ENCODE measurements at regions not wholly inside any gene's neighbourhood (a gene's known extent, or its start where the extent isn't known, plus 50 kb on each side); places are given as distances from the start of the nearest gene placed in this dataset.
"Not testable (repeated sequence)": the region's sequence is repeated elsewhere in the genome, so short reads cannot be mapped to it uniquely, and the experiment has no call there.

GRCh38 chr5:82894716-82895115 lies 182.5 kb downstream of the TMEM167A start:
- DNase-seq (ENCODE audit: low spot score), result no peak

GRCh38 chr5:82889088-82889487 lies 188.1 kb downstream of the TMEM167A start:
- no peak for DNase-seq (ENCODE audit: low spot score)
- no peak for FAIRE-seq

More at GRCh38 chr5:82894716-82895115, 182.5 kb downstream of the TMEM167A start:
- FAIRE-seq, result no peak

GRCh38 chr5:82886911-82887310 lies 190.3 kb downstream of the TMEM167A start:
- FAIRE-seq, result peak; percentile 83
- DNase-seq (ENCODE audit: low spot score), result peak; percentile 61

DNA sequence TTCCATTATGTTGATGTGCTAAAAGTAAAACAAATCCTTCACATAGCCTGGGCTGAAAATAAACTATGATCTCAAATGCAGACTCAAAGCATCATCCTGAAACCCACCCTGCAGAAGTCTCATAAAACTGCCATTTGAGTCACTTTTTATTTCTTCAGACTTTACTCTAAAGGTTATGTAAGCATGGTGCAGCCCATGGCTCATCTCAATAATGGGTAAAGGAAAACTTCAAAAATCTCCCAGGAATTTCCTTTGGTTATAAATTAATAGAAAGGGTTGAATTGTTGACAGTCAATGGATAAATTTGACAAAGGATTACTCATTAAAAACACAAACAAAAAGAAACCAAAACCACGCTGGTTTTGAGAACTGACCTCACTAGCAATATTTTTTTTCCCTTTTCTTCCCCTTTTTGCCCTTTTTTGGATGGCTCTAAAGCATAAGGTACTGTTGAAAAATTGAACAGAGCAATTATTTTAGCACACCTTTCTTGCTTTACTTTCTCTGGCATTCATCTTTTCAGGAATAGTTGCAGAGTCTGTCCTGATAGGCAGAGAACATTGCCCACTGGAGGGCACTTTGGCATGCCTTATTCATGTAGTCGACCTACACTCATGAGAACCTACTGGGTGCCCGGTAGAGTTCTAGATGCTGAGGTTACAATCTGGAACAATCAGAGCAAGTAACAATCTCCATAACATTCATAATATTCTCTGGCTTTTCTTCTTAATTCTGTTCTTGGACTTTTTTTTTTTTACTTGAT lies 191.4 kb downstream of the TMEM167A start:
- DNase-seq (ENCODE audit: low spot score) (peak; percentile 59), FAIRE-seq (peak; percentile 82)

DNA sequence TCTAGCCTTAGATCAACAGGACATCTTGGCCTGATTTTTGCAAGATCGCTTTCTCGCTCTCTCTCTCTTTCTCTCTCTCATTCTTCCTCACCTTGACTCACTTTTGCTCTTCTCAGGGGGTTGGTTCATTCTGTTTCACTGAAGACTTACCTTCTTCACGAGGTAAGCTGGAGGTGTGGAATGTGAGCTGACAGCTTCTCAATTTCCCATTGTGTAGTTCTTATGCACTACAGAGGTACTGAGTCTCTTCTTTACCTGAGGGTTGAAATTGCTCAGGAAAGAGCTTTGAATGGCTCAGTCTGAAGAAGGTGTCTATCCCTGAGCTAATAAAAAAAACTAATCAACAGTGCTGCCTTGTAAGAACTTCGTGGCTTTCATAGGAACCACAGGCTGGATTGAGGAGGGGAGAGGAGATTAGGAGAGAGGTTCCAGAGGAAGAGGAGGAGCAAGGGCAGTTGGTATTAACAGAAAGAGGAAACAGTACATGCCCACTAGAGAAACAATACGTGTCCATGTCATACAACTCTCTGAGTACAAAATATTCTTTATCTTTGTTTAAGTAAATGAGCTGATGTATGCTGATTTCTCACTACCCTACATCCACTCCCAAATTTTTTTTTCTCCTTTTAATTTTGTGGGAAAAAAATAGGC lies 192.2 kb downstream of the TMEM167A start:
- no peak for FAIRE-seq
- no peak for DNase-seq (ENCODE audit: low spot score)

DNA sequence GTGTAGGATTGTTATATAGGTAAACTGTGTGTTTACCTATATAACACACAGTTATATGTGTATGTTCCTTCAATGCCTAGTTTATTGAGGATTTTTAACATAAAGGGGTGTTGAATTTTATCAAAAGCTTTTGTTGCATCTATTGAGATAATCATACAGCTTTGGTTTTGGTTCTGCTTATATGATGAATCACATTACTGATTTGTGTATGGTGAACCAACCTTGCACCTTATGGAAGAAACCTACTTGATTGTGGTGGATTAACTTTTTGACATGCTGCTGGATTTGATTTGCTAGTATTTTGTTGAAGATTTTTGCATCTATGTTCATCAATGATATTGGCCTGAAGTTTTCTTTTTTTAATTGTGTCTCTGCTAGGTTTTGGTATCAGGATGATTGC lies 194.9 kb downstream of the TMEM167A start:
- no peak for FAIRE-seq
- DNase-seq (ENCODE audit: low spot score), result no peak

- DNase-seq (ENCODE audit: low spot score) (no peak), FAIRE-seq (no peak)
Measured at GRCh38 chr5:82881571-82882174, 195.5 kb downstream of the TMEM167A start.

- DNase-seq (ENCODE audit: low spot score), result no peak
- FAIRE-seq, result no peak
Measured at GRCh38 chr5:82879089-82879488, 198.1 kb downstream of the TMEM167A start.

DNA sequence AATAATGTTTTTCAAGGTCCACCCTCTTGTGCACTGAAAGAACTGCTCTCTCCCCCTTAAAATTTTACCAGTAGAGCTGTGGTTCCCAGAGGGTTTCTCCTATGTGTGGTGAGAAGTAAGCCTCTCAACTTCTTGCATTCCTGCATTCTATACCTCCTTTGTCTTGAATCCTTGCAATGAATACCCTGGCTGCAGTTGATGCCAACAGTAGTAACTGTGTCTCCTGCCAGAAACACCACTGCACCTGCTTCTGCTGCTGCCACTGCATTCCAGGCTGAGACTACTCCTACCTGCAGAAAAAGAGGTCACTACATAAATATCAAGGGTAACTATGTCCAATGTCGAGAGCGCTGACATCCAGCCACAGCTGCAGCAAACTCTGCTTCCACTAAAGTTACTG lies 203.7 kb downstream of the TMEM167A start:
- FAIRE-seq, result no peak

GRCh38 chr5:82872321-82873288 lies 204.6 kb downstream of the TMEM167A start:
- DNase-seq (ENCODE audit: low spot score); FAIRE-seq: not testable (repeated sequence)

More for the DNA sequence above, 203.7 kb downstream of the TMEM167A start:
- no peak for DNase-seq (ENCODE audit: low spot score)

- DNase-seq (ENCODE audit: low spot score) (no peak), FAIRE-seq (no peak)
Measured at GRCh38 chr5:82865625-82866024, 211.6 kb downstream of the TMEM167A start.

DNA sequence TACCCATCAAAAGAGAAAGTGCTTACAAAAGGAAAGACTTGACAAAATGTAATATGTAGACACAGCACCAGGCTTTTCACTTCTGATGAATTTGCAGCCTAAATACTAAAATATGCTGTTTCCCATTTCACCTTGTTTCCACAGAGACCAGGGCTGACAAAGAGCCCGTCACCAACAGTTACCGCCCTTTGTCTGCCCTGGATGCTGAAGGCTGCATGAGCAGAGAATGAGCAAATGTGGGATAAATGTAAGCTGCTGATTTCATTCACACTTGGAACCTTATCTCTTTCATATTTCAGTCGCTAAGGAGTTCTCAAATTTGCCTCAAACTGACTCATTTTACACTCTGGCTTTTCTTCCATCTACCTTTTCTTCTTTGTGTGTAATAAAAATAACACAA lies 213.9 kb downstream of the TMEM167A start:
- DNase-seq (ENCODE audit: low spot score), result no peak
- FAIRE-seq, result no peak

GRCh38 chr5:82862711-82863110 lies 214.5 kb downstream of the TMEM167A start:
- FAIRE-seq (no peak), DNase-seq (ENCODE audit: low spot score) (no peak)

- no peak for FAIRE-seq
- no peak for DNase-seq (ENCODE audit: low spot score)
Measured at GRCh38 chr5:82862261-82862660, 214.9 kb downstream of the TMEM167A start.

- DNase-seq (ENCODE audit: low spot score) (no peak), FAIRE-seq (no peak)
Measured at GRCh38 chr5:82861701-82862100, 215.5 kb downstream of the TMEM167A start.

- no peak for DNase-seq (ENCODE audit: low spot score)
Measured at GRCh38 chr5:82859451-82860140, 217.6 kb downstream of the TMEM167A start.

GRCh38 chr5:82858151-82859025 lies 218.8 kb downstream of the TMEM167A start:
- no peak for FAIRE-seq

More at GRCh38 chr5:82859451-82860140, 217.6 kb downstream of the TMEM167A start:
- no peak for FAIRE-seq

GRCh38 chr5:82855893-82856550 lies 221.2 kb downstream of the TMEM167A start:
- no peak for FAIRE-seq

More at GRCh38 chr5:82858151-82859025, 218.8 kb downstream of the TMEM167A start:
- no peak for DNase-seq (ENCODE audit: low spot score)

GRCh38 chr5:82854956-82855355 lies 222.2 kb downstream of the TMEM167A start:
- DNase-seq (ENCODE audit: low spot score) (no peak), FAIRE-seq (no peak)

More at GRCh38 chr5:82855893-82856550, 221.2 kb downstream of the TMEM167A start:
- no peak for DNase-seq (ENCODE audit: low spot score)
